Loucy (cell line): ENCODE measurements at regions not wholly inside any gene's neighbourhood (a gene's known extent, or its start where the extent isn't known, plus 50 kb on each side); places are given as distances from the start of the nearest gene placed in this dataset.

Experiments used
- CTCF ChIP-seq: fragments of 200-600 bp; sonication (generic); conservative IDR thresholded peaks from 2 replicates; pipeline ENCODE4 v1.5.1; 2014; ENCODE audit warnings: mild to moderate bottlenecking, antibody characterized with exemption, low read length
- EZH2phosphoT487 ChIP-seq: fragments of 200-600 bp; IDR thresholded peaks from 2 replicates; pipeline ENCODE4 v1.6.1; 2018; ENCODE audit warnings: antibody characterized with exemption, mild to moderate bottlenecking, moderate library complexity, borderline replicate concordance

DNA sequence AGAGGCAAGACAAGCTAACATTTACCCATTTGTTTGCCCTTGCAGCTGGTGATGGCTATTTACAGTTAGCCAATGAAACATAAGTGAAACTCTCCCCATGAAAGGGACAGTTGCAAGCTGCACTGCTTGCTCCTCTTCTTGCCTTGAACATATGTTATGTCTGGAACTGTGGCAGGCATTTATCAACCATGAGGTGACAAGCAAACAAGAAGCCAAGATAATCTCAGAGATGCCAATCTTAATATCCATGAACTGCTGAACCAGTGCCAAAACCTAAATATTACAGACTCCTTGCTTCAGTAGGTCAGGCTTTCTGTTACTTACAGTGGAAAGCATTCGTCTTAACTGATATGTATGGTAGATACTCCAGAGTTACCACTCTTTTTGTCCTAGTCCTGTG, 133.4 kb downstream of the ACTBL2 start:
- TF ChIP-seq CTCF = no peak
- TF ChIP-seq EZH2phosphoT487 = no peak
